ENCODE measurements at regions not wholly inside any gene's neighbourhood (a gene's known extent, or its start where the extent isn't known, plus 50 kb on each side); places are given as distances from the start of the nearest gene placed in this dataset.

GRCh38 chr15:37375519-37375918 lies 275.2 kb upstream of the MEIS2 start (continued):
- no peak for TF ChIP-seq EZH2phosphoT487 (IDR thresholded peaks at IDR 0.05; ENCODE audit: unreplicated experiment)
- no peak for TF ChIP-seq ZNF114 (CRISPR knock-in tag; IDR thresholded peaks at IDR 0.05)
- TF ChIP-seq ZNF331 (CRISPR knock-in tag; IDR thresholded peaks at IDR 0.05; ENCODE audit: low read depth) = no peak
- TF ChIP-seq CREB1 (CRISPR knock-in tag; IDR thresholded peaks at IDR 0.05; ENCODE audit: low read depth) = no peak
- TF ChIP-seq POLR2AphosphoS5 (IDR thresholded peaks at IDR 0.05; ENCODE audit: low read depth) = no peak
- no peak for TF ChIP-seq NANOG (IDR thresholded peaks at IDR 0.05; ENCODE audit: borderline replicate concordance)
- TF ChIP-seq REST (IDR thresholded peaks at IDR 0.05; ENCODE audit: unreplicated experiment) = no peak
- TF ChIP-seq JUNB (IDR thresholded peaks at IDR 0.05; ENCODE audit: unreplicated experiment) = no peak

GRCh38 chr15:37377428-37377827 lies 277.1 kb upstream of the MEIS2 start:
- peaks cover 5% of the 10 kb centered on the region; the same call in 2 of the 3 replicates for H3K9me3 Mint-ChIP-seq
- H3K27me3 Mint-ChIP-seq (ENCODE audit: insufficient read depth, low read depth, poor library complexity) = no peaks in the 10 kb centered on the region
- no peak for DNase-seq (ENCODE audit: low spot score)
- H3K4me1 ChIP-seq (ENCODE audit: insufficient read depth) = no peaks in the 10 kb centered on the region
- no peak overlapping the region for H3K27ac Mint-ChIP-seq
- no peaks in the 10 kb centered on the region for H4K20me1 ChIP-seq (replicated peaks; ENCODE audit: insufficient read depth)
- no peaks in the 10 kb centered on the region for H3K27me3 ChIP-seq (ENCODE audit: insufficient read depth)
- H3K4me3 ChIP-seq = no peak overlapping the region
- H3K79me2 ChIP-seq (replicated peaks; ENCODE audit: insufficient read depth) = no peaks in the 10 kb centered on the region
- H3K36me3 Mint-ChIP-seq (ENCODE audit: low read depth) = no peaks in the 10 kb centered on the region
- H3K9me2 ChIP-seq (ENCODE audit: insufficient read depth) = no peaks in the 10 kb centered on the region
- H2AFZ ChIP-seq = no peak overlapping the region
- H3K36me3 ChIP-seq (ENCODE audit: insufficient read depth) = no peaks in the 10 kb centered on the region
- H3K4me3 Mint-ChIP-seq = no peak overlapping the region
- H3K4me2 ChIP-seq = no peak overlapping the region
- no peaks in the 10 kb centered on the region for H3K4me1 Mint-ChIP-seq
- no peaks in the 10 kb centered on the region for H3F3A ChIP-seq (replicated peaks; ENCODE audit: low read depth)
- no peak overlapping the region for H3K27ac ChIP-seq (ENCODE audit: low read depth)
- ATAC-seq = no peak
- TF ChIP-seq REST (IDR thresholded peaks at IDR 0.05; ENCODE audit: unreplicated experiment) (no peak), EZH2phosphoT487 (IDR thresholded peaks at IDR 0.05; ENCODE audit: unreplicated experiment) (no peak), ZNF462 (CRISPR knock-in tag; IDR thresholded peaks at IDR 0.05) (no peak), ZNF114 (CRISPR knock-in tag; IDR thresholded peaks at IDR 0.05) (no peak), CTCF (conservative IDR thresholded peaks at IDR 0.05; ENCODE audit: low read depth in 2 of 2) (no peak), ZNF331 (CRISPR knock-in tag; IDR thresholded peaks at IDR 0.05; ENCODE audit: low read depth) (no peak), JUNB (IDR thresholded peaks at IDR 0.05; ENCODE audit: unreplicated experiment) (no peak), NANOG (IDR thresholded peaks at IDR 0.05; ENCODE audit: borderline replicate concordance) (no peak)

All from GM23338 (cell line).